NCI-H1694 treated with DMSO at 0.1 percent for 48 hours (cell line): ENCODE measurements at regions not wholly inside any gene's neighbourhood (a gene's known extent, or its start where the extent isn't known, plus 50 kb on each side); places are given as distances from the start of the nearest gene placed in this dataset.

Experiments used
- DNase-seq: peaks from one replicate; lab custom pipeline; 2025; lab: John Stamatoyannopoulos, UW

DNA sequence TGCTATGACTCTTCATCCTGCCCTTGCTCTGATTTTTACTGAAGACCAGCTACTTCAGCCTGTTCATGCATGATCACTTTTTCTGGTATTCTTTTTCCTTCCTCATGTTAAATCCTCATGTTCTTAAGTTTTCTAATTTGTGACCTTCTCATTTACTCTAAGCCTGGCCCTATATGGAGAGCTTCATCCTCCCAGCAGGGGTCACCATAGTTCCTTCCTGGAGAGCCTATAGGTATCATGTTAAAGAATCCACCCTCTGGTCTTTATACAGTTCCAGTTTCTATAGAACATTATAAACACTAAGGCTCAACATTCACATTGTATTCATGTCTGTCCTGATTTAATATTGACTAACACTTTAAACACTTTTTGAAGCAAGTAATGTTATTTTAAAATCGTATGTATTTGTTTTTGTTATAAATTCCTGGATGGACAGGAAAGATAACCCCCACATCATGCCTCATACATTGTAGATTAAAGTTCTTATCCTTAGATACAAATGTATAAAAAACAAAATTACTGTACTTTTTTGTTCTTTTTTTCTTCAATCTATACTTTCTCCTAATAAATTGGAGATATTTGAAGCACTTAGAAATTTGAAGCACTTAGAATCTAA, 53.8 kb upstream of the OTUD4 start:
- peak; percentile 47 for DNase-seq

GRCh38 chr4:145231906-145232700, 51.7 kb upstream of the OTUD4 start:
- no peak for DNase-seq

DNA sequence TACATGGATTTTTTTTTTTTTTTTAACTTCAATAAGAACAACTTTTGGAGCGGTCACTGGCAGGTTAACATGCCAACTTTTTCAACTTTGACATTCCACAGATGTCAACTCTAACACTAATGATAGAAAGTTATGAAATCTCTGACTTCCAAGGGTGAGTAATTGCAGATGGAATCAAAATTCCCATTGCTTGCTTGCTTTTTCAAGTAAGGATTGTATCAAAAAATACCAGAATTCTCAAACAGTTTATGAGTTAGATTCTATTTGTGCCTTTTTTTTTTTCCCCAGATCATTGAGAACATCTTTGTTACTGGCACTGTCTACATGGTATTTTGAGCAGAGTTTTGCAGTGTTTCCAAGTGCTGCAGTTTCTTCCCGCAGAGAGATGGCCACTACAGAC, 50.3 kb upstream of the OTUD4 start:
- no peak for DNase-seq
